ENCODE measurements at regions not wholly inside any gene's neighbourhood (a gene's known extent, or its start where the extent isn't known, plus 50 kb on each side); places are given as distances from the start of the nearest gene placed in this dataset.

- TF ChIP-seq CTCF (IDR thresholded peaks at IDR 0.05) (no peak), EZH2 (IDR thresholded peaks at IDR 0.05) (no peak)
These were observed 274.4 kb upstream of the SEMA3A start for GRCh38 chr7:84469034-84469433.

Data from neural progenitor cell (in vitro differentiated cells).